ENCODE measurements at regions not wholly inside any gene's neighbourhood (a gene's known extent, or its start where the extent isn't known, plus 50 kb on each side); places are given as distances from the start of the nearest gene placed in this dataset.

GRCh38 chr15:70160267-70160666 is 62.5 kb upstream of the TLE3 start:
- no peak for DNase-seq (ENCODE audit: low read depth in 2 of 2)

- DNase-seq (ENCODE audit: low read depth in 2 of 2), result no peak
Observed at GRCh38 chr15:70159713-70160009, 61.9 kb upstream of the TLE3 start.

GRCh38 chr15:70159001-70159712 is 61.4 kb upstream of the TLE3 start:
- no peak for DNase-seq (ENCODE audit: low read depth in 2 of 2)

- DNase-seq (ENCODE audit: low read depth in 2 of 2), result no peak
Observed at GRCh38 chr15:70158309-70159000, 60.7 kb upstream of the TLE3 start.

GRCh38 chr15:70156671-70157271 is 59.1 kb upstream of the TLE3 start:
- no peak for DNase-seq (ENCODE audit: low read depth in 2 of 2)

GRCh38 chr15:70154718-70155347 is 57.1 kb upstream of the TLE3 start:
- DNase-seq (ENCODE audit: low read depth in 2 of 2), result no peak

GRCh38 chr15:70153921-70154717 is 56.4 kb upstream of the TLE3 start:
- no peak for DNase-seq (ENCODE audit: low read depth in 2 of 2)

- DNase-seq (ENCODE audit: low read depth in 2 of 2), result no peak
Observed at GRCh38 chr15:70152070-70152480, 54.4 kb upstream of the TLE3 start.

GRCh38 chr15:70151462-70151861 is 53.7 kb upstream of the TLE3 start:
- no peak for DNase-seq (ENCODE audit: low read depth in 2 of 2)

- no peak for DNase-seq (ENCODE audit: low read depth in 2 of 2)
Observed at GRCh38 chr15:70151003-70151402, 53.3 kb upstream of the TLE3 start.

- DNase-seq (ENCODE audit: low read depth in 2 of 2), result no peak
Observed at GRCh38 chr15:70150405-70150747, 52.7 kb upstream of the TLE3 start.

- DNase-seq (ENCODE audit: low read depth in 2 of 2), result peak; percentile 21 to 24
Observed at GRCh38 chr15:70149667-70150404, 52.1 kb upstream of the TLE3 start.

GRCh38 chr15:70147778-70148177 is 50.1 kb upstream of the TLE3 start:
- DNase-seq (ENCODE audit: low read depth in 2 of 2), result no peak
